Suppressor macrophage (primary cell): ENCODE measurements at regions not wholly inside any gene's neighbourhood (a gene's known extent, or its start where the extent isn't known, plus 50 kb on each side); places are given as distances from the start of the nearest gene placed in this dataset.
"Not testable (repeated sequence)": the region's sequence is repeated elsewhere in the genome, so short reads cannot be mapped to it uniquely, and the experiment has no call there.

Experiments
- DNase-seq, 4 experiments: peaks; one replicate each; pipeline ENCODE4 v3.0.0-alpha.2; 2020 to 2022

DNA sequence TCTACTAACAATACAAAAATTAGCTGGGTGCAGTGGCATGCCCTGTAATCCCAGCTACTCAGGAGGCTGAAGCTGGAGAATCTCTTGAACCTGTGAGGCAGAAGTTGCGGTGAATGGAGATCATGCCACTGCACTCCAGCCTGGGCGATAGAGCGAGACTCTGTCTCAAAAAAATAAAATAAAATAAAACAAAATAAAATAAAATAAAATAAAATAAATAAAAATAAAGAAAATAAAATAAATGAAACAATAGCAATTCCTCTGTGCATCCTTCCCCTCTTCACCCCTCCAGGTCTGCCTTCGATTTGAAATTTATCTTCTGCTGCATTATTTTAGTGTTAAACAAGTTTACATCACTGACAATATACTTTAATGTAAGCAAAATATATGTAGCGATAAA is 63.0 kb upstream of the UXS1 start:
- no peak for DNase-seq

DNA sequence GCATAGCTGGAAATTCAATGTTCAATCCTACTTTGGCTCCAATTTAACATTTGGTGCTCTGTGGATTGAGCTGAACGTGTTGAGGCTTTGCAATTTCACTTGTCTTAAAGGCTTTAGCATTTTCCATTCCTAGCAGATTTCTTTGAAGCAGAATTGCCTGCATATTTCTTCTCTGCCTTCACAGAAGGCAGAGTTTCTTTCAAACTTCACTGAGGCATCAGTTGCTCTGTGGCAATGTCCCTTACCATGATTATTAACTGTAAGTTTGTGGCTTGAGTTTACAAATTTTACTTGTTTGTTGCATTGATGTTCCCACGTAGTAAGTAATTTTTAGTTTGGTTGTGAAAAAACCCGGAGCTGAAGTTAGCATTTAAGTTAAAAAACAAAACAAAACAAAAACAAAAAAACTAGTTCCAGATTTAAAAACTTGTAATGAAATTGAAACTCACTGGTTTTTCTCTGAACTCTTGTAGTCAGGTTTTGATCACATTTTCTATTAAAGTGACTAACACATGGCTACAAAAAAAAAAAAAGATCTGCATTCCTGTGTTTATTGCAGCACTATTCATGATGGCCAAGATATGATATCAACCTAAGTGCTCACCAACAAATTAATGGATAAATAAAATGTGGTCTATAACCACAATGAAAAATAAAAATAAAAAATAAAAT is 55.2 kb upstream of the UXS1 start:
- DNase-seq = not testable (repeated sequence)

DNA sequence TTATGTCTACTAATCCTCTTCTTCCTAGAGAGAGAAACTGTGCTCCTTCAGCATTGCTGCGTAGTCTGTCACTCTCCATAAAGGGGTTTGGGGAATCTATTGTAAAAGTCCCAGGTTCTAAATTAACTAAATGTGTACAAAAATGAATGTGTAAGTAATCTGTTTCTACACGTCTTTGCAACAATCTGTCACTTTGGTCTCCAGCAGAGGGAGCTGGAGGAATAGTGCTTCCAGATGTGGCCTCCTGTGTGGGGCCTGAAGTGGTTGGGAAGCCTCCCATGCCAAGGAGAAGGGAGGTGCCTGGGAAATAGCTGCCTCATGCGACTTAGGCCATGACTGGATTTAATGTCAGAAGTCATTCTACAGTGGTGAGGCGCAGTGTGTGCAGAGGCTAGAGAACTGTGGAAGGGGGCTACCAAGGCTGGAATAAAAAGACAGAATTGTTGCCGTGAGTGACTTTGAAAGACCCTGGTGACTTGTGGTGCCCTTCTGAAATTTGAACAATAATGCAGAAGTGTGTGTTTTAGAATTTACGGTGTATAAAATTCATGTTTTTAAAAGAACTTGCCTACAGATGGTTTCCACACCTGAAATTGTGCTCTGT is 54.5 kb upstream of the UXS1 start:
- not testable (repeated sequence) for DNase-seq
